Prostate gland (tissue), 2 donors: ENCODE measurements at regions not wholly inside any gene's neighbourhood (a gene's known extent, or its start where the extent isn't known, plus 50 kb on each side); places are given as distances from the start of the nearest gene placed in this dataset.

Source experiments
- POLR2AphosphoS5 ChIP-seq: sonication (generic); formaldehyde crosslinking; IDR thresholded peaks from one replicate; pipeline ENCODE4 v1.6.1; 2017; ENCODE audit warnings: antibody characterized with exemption
- TF ChIP-seq, protein P1 (sequence below), 4 experiments: fragments of 200-600 bp in 2 of 4; fragments of 450-650 bp in 2 of 4; sonication (generic) in 2 of 4; IDR thresholded peaks; 1 replicate in 3 of 4; 2 replicates in 1 of 4; pipeline ENCODE4 v1.5.1; 2016 to 2019; ENCODE audit warnings: antibody characterized with exemption in 4 of 4, mild to moderate bottlenecking in 2 of 4, moderate library complexity in 2 of 4

DNA sequence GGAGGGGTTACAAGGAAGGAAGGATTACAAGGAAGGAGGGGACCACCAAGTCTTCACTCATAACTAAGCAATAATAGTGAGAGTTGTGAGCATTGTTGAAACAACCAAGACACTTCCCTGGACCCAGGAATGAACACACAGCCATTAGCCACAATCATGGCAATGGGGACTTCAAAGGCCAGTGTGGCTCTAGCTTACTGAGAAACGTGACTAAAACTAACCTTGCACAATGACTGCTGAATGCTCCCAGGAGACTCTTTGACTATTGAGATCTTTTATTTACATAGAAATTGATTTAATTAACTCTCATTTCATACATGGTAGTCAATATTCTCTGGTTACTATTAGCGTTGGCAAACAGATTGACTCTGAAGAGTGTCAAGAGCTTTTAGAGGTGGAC is 263.0 kb upstream of the SOX5 start:
- TF ChIP-seq, protein P1, sequence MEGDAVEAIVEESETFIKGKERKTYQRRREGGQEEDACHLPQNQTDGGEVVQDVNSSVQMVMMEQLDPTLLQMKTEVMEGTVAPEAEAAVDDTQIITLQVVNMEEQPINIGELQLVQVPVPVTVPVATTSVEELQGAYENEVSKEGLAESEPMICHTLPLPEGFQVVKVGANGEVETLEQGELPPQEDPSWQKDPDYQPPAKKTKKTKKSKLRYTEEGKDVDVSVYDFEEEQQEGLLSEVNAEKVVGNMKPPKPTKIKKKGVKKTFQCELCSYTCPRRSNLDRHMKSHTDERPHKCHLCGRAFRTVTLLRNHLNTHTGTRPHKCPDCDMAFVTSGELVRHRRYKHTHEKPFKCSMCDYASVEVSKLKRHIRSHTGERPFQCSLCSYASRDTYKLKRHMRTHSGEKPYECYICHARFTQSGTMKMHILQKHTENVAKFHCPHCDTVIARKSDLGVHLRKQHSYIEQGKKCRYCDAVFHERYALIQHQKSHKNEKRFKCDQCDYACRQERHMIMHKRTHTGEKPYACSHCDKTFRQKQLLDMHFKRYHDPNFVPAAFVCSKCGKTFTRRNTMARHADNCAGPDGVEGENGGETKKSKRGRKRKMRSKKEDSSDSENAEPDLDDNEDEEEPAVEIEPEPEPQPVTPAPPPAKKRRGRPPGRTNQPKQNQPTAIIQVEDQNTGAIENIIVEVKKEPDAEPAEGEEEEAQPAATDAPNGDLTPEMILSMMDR (IDR thresholded peaks at IDR 0.05), result no peak
- TF ChIP-seq POLR2AphosphoS5, result no peak
